ENCODE measurements at regions not wholly inside any gene's neighbourhood (a gene's known extent, or its start where the extent isn't known, plus 50 kb on each side); places are given as distances from the start of the nearest gene placed in this dataset.

- DNase-seq (no peak), ATAC-seq (ENCODE audit: low read depth) (no peak)
- no peak for TF ChIP-seq CTCF (IDR thresholded peaks at IDR 0.05)
- Mint-ChIP-seq H3K4me3 (no peak overlapping the region), H3K4me1 (no peaks in the 10 kb centered on the region), H3K9me3 (no peaks in the 10 kb centered on the region), H3K36me3 (ENCODE audit: low read depth) (no peaks in the 10 kb centered on the region), H3K27me3 (no peaks in the 10 kb centered on the region), H3K27ac (no peak overlapping the region)
- ChIA-PET POLR2A (no interaction called here), CTCF (no interaction called here)
- intact Hi-C loops (cut with micrococcal nuclease), result no loop called here
Measured at GRCh38 chr11:70733327-70734325, 335.3 kb downstream of the CTTN start.

- H3K4me1 Mint-ChIP-seq, result no peaks in the 10 kb centered on the region
Measured at GRCh38 chr11:70734379-70734778, 336.1 kb downstream of the CTTN start.

GRCh38 chr11:70734911-70735310 is 336.6 kb downstream of the CTTN start:
- ChIA-PET CTCF (no interaction called here), POLR2A (no interaction called here)
- Mint-ChIP-seq H3K27me3 (no peaks in the 10 kb centered on the region), H3K27ac (no peak overlapping the region), H3K4me3 (no peak overlapping the region), H3K4me1 (no peaks in the 10 kb centered on the region), H3K36me3 (ENCODE audit: low read depth) (no peaks in the 10 kb centered on the region), H3K9me3 (no peaks in the 10 kb centered on the region)
- TF ChIP-seq CTCF (IDR thresholded peaks at IDR 0.05), result no peak
- intact Hi-C loops (cut with micrococcal nuclease), result no loop called here
- DNase-seq (no peak), ATAC-seq (ENCODE audit: low read depth) (no peak)

More at GRCh38 chr11:70734379-70734778, 336.1 kb downstream of the CTTN start:
- ChIA-PET CTCF (no interaction called here), POLR2A (no interaction called here)
- intact Hi-C loops (cut with micrococcal nuclease), result no loop called here
- ATAC-seq (ENCODE audit: low read depth) (no peak), DNase-seq (no peak)
- H3K36me3 Mint-ChIP-seq (ENCODE audit: low read depth), result no peaks in the 10 kb centered on the region
- TF ChIP-seq CTCF (IDR thresholded peaks at IDR 0.05), result no peak
- H3K27me3 Mint-ChIP-seq, result no peaks in the 10 kb centered on the region
- no peak overlapping the region for H3K27ac Mint-ChIP-seq
- H3K4me3 Mint-ChIP-seq, result no peak overlapping the region
- no peaks in the 10 kb centered on the region for H3K9me3 Mint-ChIP-seq

GRCh38 chr11:70735976-70736375 is 337.6 kb downstream of the CTTN start:
- DNase-seq, result no peak
- intact Hi-C loops (cut with micrococcal nuclease), result no loop called here
- CTCF ChIA-PET, result no interaction called here
- Mint-ChIP-seq H3K4me1 (no peaks in the 10 kb centered on the region), H3K36me3 (ENCODE audit: low read depth) (no peaks in the 10 kb centered on the region), H3K27ac (no peak overlapping the region), H3K27me3 (no peaks in the 10 kb centered on the region), H3K4me3 (no peak overlapping the region), H3K9me3 (no peaks in the 10 kb centered on the region)
- no peak for TF ChIP-seq CTCF (IDR thresholded peaks at IDR 0.05)
- POLR2A ChIA-PET, result no interaction called here
- no peak for ATAC-seq (ENCODE audit: low read depth)

GRCh38 chr11:70736461-70736860 is 338.1 kb downstream of the CTTN start:
- no peak for TF ChIP-seq CTCF (IDR thresholded peaks at IDR 0.05)
- ChIA-PET POLR2A (no interaction called here), CTCF (no interaction called here)
- no peaks in the 10 kb centered on the region for H3K36me3 Mint-ChIP-seq (ENCODE audit: low read depth)
- H3K4me3 Mint-ChIP-seq, result no peak overlapping the region
- DNase-seq, result no peak
- intact Hi-C loops (cut with micrococcal nuclease), result no loop called here
- no peak overlapping the region for H3K27ac Mint-ChIP-seq
- H3K27me3 Mint-ChIP-seq, result no peaks in the 10 kb centered on the region
- H3K4me1 Mint-ChIP-seq, result no peaks in the 10 kb centered on the region
- ATAC-seq (ENCODE audit: low read depth), result no peak
- H3K9me3 Mint-ChIP-seq, result no peaks in the 10 kb centered on the region
